ENCODE measurements at regions not wholly inside any gene's neighbourhood (a gene's known extent, or its start where the extent isn't known, plus 50 kb on each side); places are given as distances from the start of the nearest gene placed in this dataset.
"Not testable (repeated sequence)": the region's sequence is repeated elsewhere in the genome, so short reads cannot be mapped to it uniquely, and the experiment has no call there.

GRCh38 chr3:8440142-8440541 lies 61.5 kb upstream of the LMCD1 start:
- H2AK9ac ChIP-seq (replicated peaks; ENCODE audit: low read depth, low read length, poor library complexity); H3K4me2 ChIP-seq (ENCODE audit: low read depth, low read length); H3K9me3 ChIP-seq (ENCODE audit: control insufficient read depth, insufficient read depth, low read length); H2AFZ ChIP-seq (replicated peaks; ENCODE audit: low read length, poor library complexity); H3K27me3 ChIP-seq (ENCODE audit: control insufficient read depth, insufficient read depth, low read length); H4K8ac ChIP-seq (ENCODE audit: low read depth in 2 of 2, low read length in 2 of 2); H2BK20ac ChIP-seq (ENCODE audit: low read depth, low read length); H4K5ac ChIP-seq (ENCODE audit: low read depth, low read length); H3K4ac ChIP-seq (ENCODE audit: low read depth, low read length); ATAC-seq (ENCODE audit: low read depth); BruUV-seq (replicated peaks); H3K27ac ChIP-seq (ENCODE audit: insufficient read depth, low read length); H2BK120ac ChIP-seq (ENCODE audit: low read depth, low read length); dilution Hi-C loops (cut with HindIII; ENCODE audit: low sequenced_read_pairs, unreplicated experiment); CTCF ChIA-PET; H3K14ac ChIP-seq (replicated peaks; ENCODE audit: low read depth, low read length); H2BK5ac ChIP-seq (ENCODE audit: low read depth, low read length, poor library complexity, severe bottlenecking); H4K91ac ChIP-seq (ENCODE audit: insufficient read depth, low read depth, low read length); H3K9ac ChIP-seq (ENCODE audit: low read depth, low read length); H3K23ac ChIP-seq (ENCODE audit: low read depth, low read length); POLR2A ChIA-PET (ENCODE audit: unreplicated experiment); DNase-seq; H2BK15ac ChIP-seq (ENCODE audit: low read depth, low read length); H3K79me1 ChIP-seq (ENCODE audit: low read depth in 1 of 2, low read length in 2 of 2); H2AK5ac ChIP-seq (ENCODE audit: low read depth, low read length); H3K4me3 ChIP-seq (ENCODE audit: insufficient read depth, low read depth, low read length); H3K18ac ChIP-seq (ENCODE audit: low read depth, low read length); H3K56ac ChIP-seq (ENCODE audit: extremely low read depth, insufficient read depth, low read length); H4K20me1 ChIP-seq (ENCODE audit: insufficient read depth, low read length); H3K36me3 ChIP-seq (ENCODE audit: control insufficient read depth, insufficient read depth, low read length): not testable (repeated sequence)
- Histone ChIP-seq H3K4me1 (ENCODE audit: control insufficient read depth, insufficient read depth, low read length) (peaks cover 15% of the 10 kb centered on the region), H3K9me1 (ENCODE audit: insufficient read depth, low read length) (peaks cover 12% of the 10 kb centered on the region)
- intact Hi-C loops (cut with micrococcal nuclease), result loop anchor here (5.0 to 10.0 kb wide), 5 partner anchors 95 to 627 kb away; partner anchors contain the start of gene RAD18
- WGBS, 2 experiments (ENCODE audit: extremely low coverage in 2 of 2, insufficient read length in 1 of 2), result no CpG with 5 or more reads among the region's 30 CpGs
- in situ Hi-C loops (cut with MboI; ENCODE audit: low sequenced_read_pairs), result loop anchor here (5.0 to 25.0 kb wide), 2 partner anchors 182 to 297 kb away; partner anchors contain the start of gene CAV3

All from IMR-90 (cell line).